Frontal cortex (tissue), 3 donors: ENCODE measurements at regions not wholly inside any gene's neighbourhood (a gene's known extent, or its start where the extent isn't known, plus 50 kb on each side); places are given as distances from the start of the nearest gene placed in this dataset.

ENCODE experiments used
- DNase-seq, 2 donors: peaks; one replicate each; pipeline ENCODE4 v3.0.0; 2012; ENCODE audit warnings: low spot score in 2 of 2
- FAIRE-seq: peaks from 2 replicates; lab custom pipeline; 2012; peaks lifted over from hg19 to GRCh38; lab: Jason Lieb, UNC
- donor health status: control.
- donor health status: control.
- donor health status: control.

- no peak for DNase-seq
- no peak for FAIRE-seq
These were observed 726.4 kb upstream of the TYRP1 start for GRCh38 chr9:11966786-11967185.

GRCh38 chr9:11968631-11969030, 724.6 kb upstream of the TYRP1 start:
- FAIRE-seq (no peak), DNase-seq (no peak)

DNA sequence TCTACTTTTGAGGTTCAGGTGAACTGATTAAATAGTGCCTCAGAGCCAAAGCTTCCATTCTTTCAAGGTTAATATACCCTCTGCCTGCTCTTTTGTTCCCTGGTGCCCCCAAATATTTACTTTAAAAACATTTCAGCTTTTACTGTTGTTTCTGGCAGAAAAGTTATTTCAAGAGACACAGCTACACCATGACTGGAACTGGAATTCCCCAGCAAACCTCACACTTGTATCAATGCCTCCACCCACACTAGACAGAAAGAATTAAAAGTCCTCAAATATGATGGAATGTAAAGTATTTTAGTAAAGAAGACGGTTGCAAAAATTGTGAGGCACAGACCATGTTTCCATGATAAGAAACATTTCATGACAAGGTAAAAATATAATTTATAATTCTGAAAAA, 720.2 kb upstream of the TYRP1 start:
- no peak for FAIRE-seq
- no peak for DNase-seq

DNA sequence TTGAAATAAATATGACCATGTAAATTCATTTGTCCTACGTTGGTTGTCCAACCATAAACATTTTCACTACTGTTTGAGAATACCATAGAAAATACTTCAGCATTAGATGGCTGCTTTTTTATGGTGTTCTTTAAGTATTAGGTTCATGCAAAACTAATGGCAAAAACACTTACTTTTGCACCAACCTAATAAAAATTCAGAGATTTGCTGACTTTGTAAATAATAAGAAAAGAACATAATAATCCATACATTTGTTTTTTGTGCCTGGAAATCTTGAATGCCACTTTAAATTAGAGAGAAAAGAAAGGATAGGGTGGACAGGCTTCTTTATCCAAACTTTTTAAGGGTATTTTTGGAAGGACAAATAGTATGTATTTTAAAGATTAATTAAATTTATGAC, 719.7 kb upstream of the TYRP1 start:
- FAIRE-seq = no peak

GRCh38 chr9:11992866-11993265, 700.3 kb upstream of the TYRP1 start:
- DNase-seq = no peak

More for the DNA sequence above, 719.7 kb upstream of the TYRP1 start:
- DNase-seq = no peak

DNA sequence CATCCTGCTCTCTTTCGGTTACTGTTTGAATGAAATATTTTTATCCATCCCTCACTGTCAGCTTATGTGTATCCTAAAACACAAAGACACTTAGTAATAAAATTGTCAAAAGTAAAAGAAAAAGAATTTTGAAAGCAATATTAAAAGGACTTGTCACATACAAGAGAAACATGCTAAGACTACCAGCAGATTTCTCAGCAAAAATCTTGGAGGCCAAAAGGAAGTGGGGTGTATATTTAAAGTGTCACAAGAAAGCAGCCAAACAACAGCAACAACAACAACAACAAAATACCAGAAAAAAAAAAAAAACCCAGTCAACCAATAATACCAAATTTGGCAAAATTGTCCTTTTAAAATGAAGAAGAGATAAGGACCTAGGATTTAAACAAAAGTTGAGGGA, 678.7 kb upstream of the TYRP1 start:
- FAIRE-seq = no peak
- DNase-seq = no peak

More at GRCh38 chr9:11992866-11993265, 700.3 kb upstream of the TYRP1 start:
- FAIRE-seq = no peak

- FAIRE-seq (no peak), DNase-seq (no peak)
These were observed 639.0 kb upstream of the TYRP1 start for GRCh38 chr9:12054235-12054634.

GRCh38 chr9:12056874-12057273, 636.3 kb upstream of the TYRP1 start:
- no peak for DNase-seq
- FAIRE-seq = no peak

GRCh38 chr9:12060067-12060466, 633.1 kb upstream of the TYRP1 start:
- FAIRE-seq (no peak), DNase-seq (no peak)

GRCh38 chr9:12060811-12061210, 632.4 kb upstream of the TYRP1 start:
- FAIRE-seq (no peak), DNase-seq (no peak)

- DNase-seq = no peak
- no peak for FAIRE-seq
These were observed 628.1 kb upstream of the TYRP1 start for GRCh38 chr9:12065050-12065449.

DNA sequence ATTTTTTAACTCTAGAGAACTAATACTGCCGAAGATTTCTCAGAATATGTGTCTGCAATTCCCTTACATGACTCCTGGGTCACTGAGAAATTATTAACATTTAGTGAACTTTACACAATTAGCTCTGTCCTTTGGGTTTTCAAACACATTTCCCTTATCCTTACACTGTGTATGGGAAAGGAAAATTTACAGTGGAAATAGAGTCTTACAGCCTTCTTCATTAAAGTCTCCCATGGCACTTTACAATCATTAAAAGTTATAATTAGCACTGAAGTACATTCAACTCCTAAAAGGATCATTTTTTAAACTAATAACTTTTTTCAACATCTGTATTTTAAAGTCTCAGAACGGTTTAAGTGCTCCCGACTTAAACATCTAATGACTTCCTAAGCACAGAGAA, 627.5 kb upstream of the TYRP1 start:
- FAIRE-seq (no peak), DNase-seq (no peak)

DNA sequence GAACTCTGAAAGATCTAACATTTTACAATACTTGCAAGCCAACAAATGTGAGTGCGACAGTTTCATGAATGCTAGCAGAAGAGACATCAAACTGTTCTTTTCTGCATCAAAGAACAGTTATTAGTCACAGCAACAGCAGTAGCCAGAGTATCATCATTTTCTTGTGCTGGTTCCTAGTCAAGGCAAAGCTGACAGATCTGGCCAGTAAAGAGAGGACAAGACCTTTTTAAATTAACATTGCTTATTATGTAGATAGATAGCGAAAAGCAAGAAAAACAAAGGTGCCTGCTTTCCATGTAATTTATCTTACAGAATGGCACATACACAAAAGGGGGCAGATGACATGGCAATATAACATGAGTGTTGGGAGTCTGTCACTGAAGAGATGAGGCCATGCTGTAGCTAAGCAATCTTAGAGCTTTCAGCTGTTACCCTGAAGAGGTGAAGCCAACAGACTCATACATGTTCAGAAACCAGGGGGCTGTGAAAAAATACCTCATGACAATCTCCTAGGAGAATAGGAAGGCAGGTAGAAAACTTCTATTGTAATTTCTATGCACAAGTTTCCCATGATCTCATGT, 626.6 kb upstream of the TYRP1 start:
- FAIRE-seq (no peak), DNase-seq (no peak)

- DNase-seq = no peak
- FAIRE-seq = no peak
These were observed 623.8 kb upstream of the TYRP1 start for GRCh38 chr9:12069366-12069765.

GRCh38 chr9:12085399-12085798, 607.8 kb upstream of the TYRP1 start:
- DNase-seq = no peak
- no peak for FAIRE-seq

- DNase-seq (no peak), FAIRE-seq (no peak)
These were observed 601.2 kb upstream of the TYRP1 start for GRCh38 chr9:12091865-12092527.

DNA sequence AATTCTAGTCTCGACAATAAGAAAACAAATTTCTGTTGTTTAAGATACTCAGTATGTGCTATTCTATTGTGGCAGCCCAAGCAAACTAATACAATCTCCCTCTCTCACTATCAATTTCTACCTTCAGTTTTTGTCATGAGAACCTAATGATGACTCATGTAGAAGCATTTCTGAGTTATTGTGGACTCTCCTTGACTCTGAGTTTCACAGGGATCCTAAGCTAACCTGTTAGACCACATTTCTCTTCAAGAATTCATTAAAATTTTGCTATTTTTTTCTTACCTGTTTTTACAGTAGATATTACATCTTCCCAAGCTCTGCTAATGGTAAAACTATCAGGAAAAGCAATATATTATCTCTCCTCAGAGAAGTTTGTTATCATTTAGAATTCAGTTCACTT, 599.1 kb upstream of the TYRP1 start:
- FAIRE-seq = no peak
- no peak for DNase-seq

DNA sequence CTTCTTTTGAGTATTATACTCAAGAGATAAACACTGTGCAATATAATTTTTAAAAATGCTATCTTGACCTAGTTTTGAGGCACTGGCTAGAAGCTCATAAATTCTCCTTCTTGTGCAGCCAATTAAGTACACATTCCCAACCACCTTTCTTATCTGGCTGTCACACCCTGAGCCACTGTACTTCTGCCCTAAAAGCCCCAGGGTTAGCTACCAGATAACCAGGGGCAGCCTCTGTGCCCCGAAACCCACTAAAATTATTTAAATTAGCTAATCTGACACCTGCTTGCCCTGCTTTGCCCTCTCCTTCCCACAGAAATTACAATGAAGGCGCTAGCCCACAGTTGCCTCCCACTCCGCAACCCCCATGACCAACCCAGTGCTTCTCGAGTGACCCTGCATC, 597.3 kb upstream of the TYRP1 start:
- no peak for DNase-seq
- FAIRE-seq = no peak

DNA sequence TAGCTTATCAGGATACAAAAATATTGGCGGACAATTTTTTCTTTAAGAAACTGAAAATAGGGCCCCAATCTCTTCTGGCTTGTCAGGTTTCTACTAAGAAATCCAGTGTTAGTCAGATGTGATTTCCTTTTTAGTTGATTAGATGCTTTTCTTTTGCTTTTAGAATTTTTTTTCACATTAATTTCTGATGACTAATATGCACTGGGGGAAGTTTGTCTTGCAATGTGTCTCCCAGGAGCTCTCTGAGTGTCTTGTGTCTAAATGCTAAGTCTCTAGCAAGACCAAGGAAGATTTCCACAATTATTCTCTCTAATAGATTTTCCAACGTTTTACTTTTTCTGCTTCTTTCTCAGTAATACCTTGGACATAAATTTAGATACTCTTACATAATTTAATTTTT, 559.8 kb upstream of the TYRP1 start:
- FAIRE-seq (no peak), DNase-seq (no peak)

DNA sequence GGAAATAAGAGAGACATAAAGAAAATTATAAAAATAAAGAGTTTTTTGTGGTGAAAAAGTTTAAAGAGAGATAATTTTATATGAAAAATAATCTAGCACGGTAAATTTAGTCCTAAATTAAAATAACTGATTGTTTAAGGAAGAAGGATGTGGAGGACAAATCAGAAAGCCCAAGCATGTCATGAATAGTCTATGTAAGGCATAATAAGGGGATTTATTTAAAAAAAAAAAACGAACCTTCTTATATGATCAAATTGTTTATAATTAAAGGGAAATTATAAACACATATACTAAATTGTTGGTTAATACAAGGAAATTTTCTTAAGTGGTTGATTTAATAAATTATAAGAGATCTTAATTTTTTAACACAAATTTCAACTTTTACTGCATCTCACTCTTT, 551.8 kb upstream of the TYRP1 start:
- FAIRE-seq (peak; percentile 30), DNase-seq (no peak)

GRCh38 chr9:12155401-12156134, 537.6 kb upstream of the TYRP1 start:
- FAIRE-seq = no peak

More at GRCh38 chr9:12155401-12156134, 537.6 kb upstream of the TYRP1 start:
- DNase-seq = no peak
